ENCODE measurements at regions not wholly inside any gene's neighbourhood (a gene's known extent, or its start where the extent isn't known, plus 50 kb on each side); places are given as distances from the start of the nearest gene placed in this dataset.

GRCh38 chr6:19408331-19408730 lies 428.8 kb upstream of the ID4 start:
- no peak for DNase-seq (ENCODE audit: low spot score)
- TF ChIP-seq CTCF (IDR thresholded peaks at IDR 0.05; ENCODE audit: extremely low read depth, missing control alignments), result no peak

GRCh38 chr6:19410481-19410880 lies 426.7 kb upstream of the ID4 start:
- no peak for DNase-seq (ENCODE audit: low spot score)
- TF ChIP-seq CTCF (IDR thresholded peaks at IDR 0.05; ENCODE audit: extremely low read depth, missing control alignments), result no peak

- no peak for DNase-seq (ENCODE audit: low spot score)
- no peak for TF ChIP-seq CTCF (IDR thresholded peaks at IDR 0.05; ENCODE audit: extremely low read depth, missing control alignments)
These were observed 423.8 kb upstream of the ID4 start for GRCh38 chr6:19413323-19413722.

- no peak for DNase-seq (ENCODE audit: low spot score)
- no peak for TF ChIP-seq CTCF (IDR thresholded peaks at IDR 0.05; ENCODE audit: extremely low read depth, missing control alignments)
These were observed 421.4 kb upstream of the ID4 start for GRCh38 chr6:19415605-19416326.

GRCh38 chr6:19416811-19417210 lies 420.4 kb upstream of the ID4 start:
- no peak for TF ChIP-seq CTCF (IDR thresholded peaks at IDR 0.05; ENCODE audit: extremely low read depth, missing control alignments)
- no peak for DNase-seq (ENCODE audit: low spot score)

- no peak for DNase-seq (ENCODE audit: low spot score)
- TF ChIP-seq CTCF (IDR thresholded peaks at IDR 0.05; ENCODE audit: extremely low read depth, missing control alignments), result no peak
These were observed 419.5 kb upstream of the ID4 start for GRCh38 chr6:19417713-19418112.

GRCh38 chr6:19424853-19425252 lies 412.3 kb upstream of the ID4 start:
- TF ChIP-seq CTCF (IDR thresholded peaks at IDR 0.05; ENCODE audit: extremely low read depth, missing control alignments), result no peak
- DNase-seq (ENCODE audit: low spot score), result no peak

Data from GM20000 (cell line).